NCI-H1092 treated with DMSO at 0.1 percent for 48 hours (cell line): ENCODE measurements at regions not wholly inside any gene's neighbourhood (a gene's known extent, or its start where the extent isn't known, plus 50 kb on each side); places are given as distances from the start of the nearest gene placed in this dataset.
"Not testable (repeated sequence)": the region's sequence is repeated elsewhere in the genome, so short reads cannot be mapped to it uniquely, and the experiment has no call there.

ENCODE experiments used
- DNase-seq: peaks from one replicate; lab custom pipeline; 2025; lab: John Stamatoyannopoulos, UW

- DNase-seq, result no peak
These were observed 98.0 kb downstream of the VCPKMT start for GRCh38 chr14:50018201-50018932.

GRCh38 chr14:50018933-50019210 lies 97.5 kb downstream of the VCPKMT start:
- DNase-seq, result no peak

DNA sequence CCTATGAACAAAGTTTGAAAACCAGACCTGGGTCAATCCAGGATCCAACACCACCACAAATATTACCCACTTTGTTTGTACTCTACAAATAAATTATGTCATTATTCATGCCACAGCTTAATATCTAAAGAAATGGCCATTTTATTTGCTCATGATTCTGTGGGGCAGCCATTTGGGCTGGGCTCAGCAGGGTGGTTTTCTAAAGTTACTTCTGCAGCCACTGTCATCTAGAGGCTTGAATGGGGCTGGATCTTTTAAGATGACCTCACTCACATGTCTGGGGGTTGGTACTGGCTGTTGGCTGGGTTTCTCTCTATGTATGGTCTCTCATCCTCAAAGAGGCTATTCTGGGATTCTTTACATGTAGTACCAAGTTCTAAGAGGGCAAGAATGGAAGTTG lies 96.2 kb downstream of the VCPKMT start:
- no peak for DNase-seq

DNA sequence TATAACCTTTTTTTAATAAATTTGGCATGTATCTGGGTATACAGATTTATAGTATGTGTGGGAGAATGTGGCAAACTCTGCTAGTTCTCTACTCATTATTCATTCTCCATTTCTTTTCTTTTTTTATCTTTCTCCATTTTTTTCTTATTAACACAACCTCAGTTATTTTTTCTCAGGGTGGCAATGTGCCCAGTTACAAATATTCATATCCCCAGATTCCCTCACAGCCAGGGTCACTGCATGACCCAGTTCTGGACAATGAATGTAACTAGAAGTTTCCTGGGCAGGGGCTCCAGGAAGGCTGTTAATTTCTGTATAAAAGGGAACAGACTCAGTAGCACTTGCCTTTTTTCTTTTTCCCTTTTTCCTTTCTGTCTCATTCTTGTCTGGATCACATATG lies 95.6 kb downstream of the VCPKMT start:
- no peak for DNase-seq

- DNase-seq, result no peak
These were observed 94.9 kb downstream of the VCPKMT start for GRCh38 chr14:50021261-50022031.

DNA sequence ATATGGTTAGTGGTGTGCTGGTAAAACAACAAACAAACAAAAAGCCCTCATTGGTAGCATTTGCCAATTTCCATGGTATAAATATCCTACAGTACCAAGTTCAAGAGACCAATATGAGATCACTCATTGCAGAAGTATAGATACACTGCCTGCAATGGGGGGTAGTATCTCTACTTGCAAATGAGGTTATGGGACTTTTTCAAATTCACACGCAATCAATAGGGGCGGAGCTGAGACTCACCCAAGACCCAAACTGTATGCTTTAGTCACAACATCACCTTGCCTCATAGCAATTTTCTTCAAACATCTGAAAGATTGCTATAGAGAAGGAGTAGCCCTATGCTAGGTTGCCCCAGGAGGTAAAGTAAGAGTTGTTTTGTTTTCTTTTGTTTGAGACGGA lies 93.7 kb downstream of the VCPKMT start:
- DNase-seq, result no peak

- DNase-seq, result no peak
These were observed 92.5 kb downstream of the VCPKMT start for GRCh38 chr14:50023671-50024490.

GRCh38 chr14:50025073-50025472 lies 91.3 kb downstream of the VCPKMT start:
- DNase-seq, result no peak

DNA sequence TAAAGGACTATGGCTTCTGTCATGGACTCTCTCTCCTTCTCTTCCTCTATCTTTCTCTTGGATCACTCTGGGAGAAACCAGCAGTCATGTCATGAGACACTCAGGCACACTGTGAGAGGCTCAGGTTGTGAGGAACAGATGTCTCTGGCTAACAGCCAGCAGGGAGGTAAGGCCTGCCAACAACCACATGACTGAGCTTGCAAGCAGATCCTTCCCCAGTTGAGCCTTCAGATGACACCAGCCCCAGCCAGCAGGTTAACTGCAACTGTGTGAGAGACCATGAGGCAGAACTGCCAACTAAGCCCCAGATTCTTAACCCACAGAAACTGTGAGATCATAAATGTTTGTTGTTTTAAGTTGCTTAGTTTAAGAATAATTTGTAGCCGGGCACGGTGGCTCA lies 90.6 kb downstream of the VCPKMT start:
- no peak for DNase-seq

DNA sequence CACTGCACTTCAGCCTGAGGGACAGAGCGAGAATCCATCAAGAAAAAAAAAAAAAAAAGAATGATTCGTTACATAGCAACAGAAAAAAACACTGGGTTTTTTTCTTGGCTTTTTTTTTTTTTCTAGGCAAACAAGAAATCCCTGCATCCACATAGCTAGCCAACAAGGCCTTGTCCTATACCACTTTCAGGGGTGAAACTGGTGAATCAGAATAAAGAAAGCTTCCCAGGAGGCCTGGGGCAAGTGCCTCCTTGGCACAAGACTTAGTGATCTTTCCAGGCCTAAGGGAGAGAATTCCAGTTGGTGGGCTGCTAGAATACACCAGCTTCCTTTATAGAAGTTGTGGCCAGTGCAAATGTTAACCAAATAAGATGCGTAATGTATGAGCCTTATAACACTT lies 90.0 kb downstream of the VCPKMT start:
- DNase-seq, result no peak

GRCh38 chr14:50027816-50028215 lies 88.6 kb downstream of the VCPKMT start:
- DNase-seq, result no peak

DNA sequence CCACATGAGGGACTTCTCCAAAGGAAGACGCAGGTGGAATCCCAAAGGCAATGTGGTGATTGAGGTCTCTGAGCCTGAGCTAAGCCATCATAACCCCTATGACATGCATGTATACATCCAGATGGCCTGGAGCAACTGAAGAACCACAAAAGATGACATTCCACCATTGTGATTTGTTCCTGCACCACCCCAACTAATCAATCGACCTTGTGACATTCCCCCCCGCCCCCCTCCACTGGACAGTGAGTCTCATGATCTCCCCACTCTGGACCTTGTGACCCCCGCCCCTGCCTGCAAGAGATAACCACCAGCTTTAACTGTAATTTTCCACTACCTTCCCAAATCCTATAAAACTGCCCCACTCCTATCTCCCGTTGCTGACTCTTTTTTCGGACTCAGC lies 87.9 kb downstream of the VCPKMT start:
- DNase-seq, result no peak

GRCh38 chr14:50030036-50030435 lies 86.3 kb downstream of the VCPKMT start:
- no peak for DNase-seq

GRCh38 chr14:50030911-50031310 lies 85.5 kb downstream of the VCPKMT start:
- DNase-seq, result not testable (repeated sequence)

DNA sequence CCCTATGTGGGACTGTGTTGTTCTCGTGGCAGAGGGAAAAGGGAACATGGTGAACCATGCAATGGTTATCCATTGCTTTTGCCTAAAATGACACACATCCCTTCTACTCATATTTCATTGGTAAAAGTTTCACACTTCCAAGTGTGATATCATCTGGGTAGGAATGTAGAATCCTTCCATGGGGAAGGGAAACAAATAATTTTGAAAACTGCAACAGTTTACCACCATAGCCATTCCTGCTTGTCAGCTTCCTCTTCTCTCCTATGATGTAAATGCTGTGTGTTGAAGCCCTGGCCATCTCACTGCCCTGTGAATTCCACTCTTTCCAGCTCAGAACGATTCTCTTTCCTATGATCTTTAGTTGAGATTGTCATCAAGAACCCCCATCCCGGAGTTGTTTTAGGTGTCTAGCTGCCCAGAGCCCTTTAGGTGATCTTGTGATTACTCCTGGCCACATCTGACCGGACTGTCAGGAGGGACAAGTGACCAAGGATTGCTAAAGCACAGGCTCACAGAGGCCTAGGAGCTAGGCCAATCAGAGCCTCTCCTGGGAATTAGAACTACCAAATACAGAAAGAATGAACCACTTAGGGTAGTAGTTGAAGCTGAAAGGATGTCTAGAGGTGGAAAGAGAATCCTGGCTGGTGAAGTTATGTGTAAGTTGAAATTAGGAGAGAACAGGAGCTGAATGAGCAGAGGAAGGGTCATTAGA lies 84.6 kb downstream of the VCPKMT start:
- DNase-seq, result no peak

DNA sequence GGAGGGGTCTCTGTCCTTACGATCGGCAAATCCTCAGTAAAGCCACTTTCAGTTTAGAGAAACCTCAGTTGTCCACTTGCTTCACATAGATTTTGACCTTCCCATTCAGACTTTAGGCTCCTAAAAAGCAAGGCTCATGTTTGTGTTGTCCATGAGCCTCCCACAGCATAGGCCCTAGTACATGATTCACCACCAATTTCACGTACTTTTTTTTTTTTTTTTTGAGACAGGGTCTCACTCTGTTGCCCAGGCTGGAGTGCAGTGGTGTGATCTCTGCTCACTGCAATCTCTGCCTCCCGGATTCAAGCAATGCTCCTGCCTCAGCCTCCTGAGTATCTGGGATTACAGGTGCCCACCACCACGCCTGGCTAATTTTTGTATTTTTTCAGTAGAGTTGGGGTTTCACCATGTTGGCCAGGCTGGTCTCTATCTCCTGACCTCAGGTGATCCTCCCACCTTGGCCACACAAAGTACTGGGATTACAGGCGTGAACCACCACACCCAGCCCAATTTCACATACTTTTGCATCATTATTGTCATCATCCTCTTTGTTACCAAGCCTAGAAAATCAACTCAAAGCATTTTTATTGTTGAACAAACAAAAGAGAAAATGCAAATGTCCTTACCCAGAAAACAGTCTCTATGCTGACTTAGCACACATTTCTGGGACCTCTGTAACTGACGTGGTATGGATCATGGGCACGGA lies 83.8 kb downstream of the VCPKMT start:
- not testable (repeated sequence) for DNase-seq

- no peak for DNase-seq
These were observed 81.2 kb downstream of the VCPKMT start for GRCh38 chr14:50035214-50035613.

DNA sequence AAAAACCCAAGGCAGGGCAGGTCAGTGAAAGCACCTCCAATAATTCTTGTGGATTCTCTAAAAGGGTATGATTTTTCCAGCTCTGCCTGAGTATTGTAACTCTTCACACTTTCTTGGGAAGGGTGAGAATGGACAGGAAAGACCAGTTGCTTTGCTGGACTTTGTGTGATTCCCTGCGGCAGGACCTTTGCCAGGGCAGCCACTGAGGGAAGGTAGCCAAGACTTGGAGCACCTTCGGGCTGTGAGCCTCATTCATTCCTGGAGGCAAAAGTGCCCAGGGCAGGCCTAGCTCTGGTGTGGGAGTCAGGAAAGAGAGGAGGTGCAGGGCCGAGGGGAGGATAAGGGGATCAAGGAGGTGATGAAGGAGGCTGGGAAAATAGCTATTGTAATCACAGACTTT lies 80.2 kb downstream of the VCPKMT start:
- DNase-seq, result no peak

GRCh38 chr14:50036637-50037036 lies 79.7 kb downstream of the VCPKMT start:
- DNase-seq, result no peak

- DNase-seq, result no peak
These were observed 79.1 kb downstream of the VCPKMT start for GRCh38 chr14:50037240-50037639.

- DNase-seq, result no peak
These were observed 78.5 kb downstream of the VCPKMT start for GRCh38 chr14:50037852-50038251.
